Esophagus muscularis mucosa (tissue), 4 donors: ENCODE measurements at regions not wholly inside any gene's neighbourhood (a gene's known extent, or its start where the extent isn't known, plus 50 kb on each side); places are given as distances from the start of the nearest gene placed in this dataset.

Experiments used
- DNase-seq: peaks from one replicate; pipeline ENCODE4 v3.0.0-alpha.2; 2017; ENCODE audit errors: extremely low spot score
- H3K27ac ChIP-seq, 4 donors: fragments of 200-600 bp; sonication (generic); replicated peaks in 1 of 4; 1 replicate in 3 of 4; 2 replicates in 1 of 4; pipeline ENCODE4 v1.5.1; 2016 to 2019; ENCODE audit warnings: mild to moderate bottlenecking in 1 of 4
- H3K27me3 ChIP-seq, 4 donors: fragments of 200-600 bp; sonication (generic); one replicate each; pipeline versions ENCODE4 v1.5.1 to v1.6.0; 2016 to 2019
- H3K36me3 ChIP-seq, 4 donors: fragments of 200-600 bp; sonication (generic); one replicate each; pipeline ENCODE4 v1.5.1; 2016 to 2019
- H3K4me1 ChIP-seq, 4 donors: fragments of 200-600 bp; sonication (generic); one replicate each; pipeline ENCODE4 v1.5.1; 2016 to 2019
- H3K4me3 ChIP-seq, 4 donors: fragments of 200-600 bp; sonication (generic); 1 replicate in 2 of 4; 2 replicates in 2 of 4; pipeline ENCODE4 v1.5.1; 2016 to 2019; ENCODE audit warnings: mild to moderate bottlenecking in 4 of 4, moderate library complexity in 1 of 4
- H3K9me3 ChIP-seq, 4 donors: fragments of 200-600 bp; sonication (generic); 1 replicate in 3 of 4; 2 replicates in 1 of 4; pipeline ENCODE4 v1.5.1; 2016 to 2019
- CTCF ChIP-seq, 3 experiments: fragments of 200-600 bp in 2 of 3; fragments of 450-650 bp in 1 of 3; sonication (generic) in 2 of 3; IDR thresholded peaks; one replicate each; pipeline ENCODE4 v1.5.1; 2017 to 2019; ENCODE audit warnings: antibody characterized with exemption in 3 of 3, mild to moderate bottlenecking in 2 of 3, moderate library complexity in 1 of 3
- EP300 ChIP-seq: sonication (generic); formaldehyde crosslinking; IDR thresholded peaks from one replicate; pipeline ENCODE4 v1.6.1; 2017; ENCODE audit warnings: antibody characterized with exemption
- POLR2A ChIP-seq: fragments of 450-650 bp; IDR thresholded peaks from one replicate; pipeline ENCODE4 v1.6.1; 2017; ENCODE audit warnings: antibody characterized with exemption, moderate library complexity, mild to moderate bottlenecking, low read depth
- POLR2AphosphoS5 ChIP-seq, 2 donors: sonication (generic); formaldehyde crosslinking; IDR thresholded peaks; one replicate each; pipeline ENCODE4 v1.6.1; 2017; ENCODE audit warnings: antibody characterized with exemption in 2 of 2
- WGBS: methylation state at CpG from one replicate; pipeline ENCODE4 v1.1.5; 2018; 5-methylcytosine and 5-hydroxymethylcytosine counted together
- intact Hi-C: fragments of 100-400 bp; cut with DNase I; formaldehyde crosslinking; loops from one replicate; pipeline ENCODE4 v1.15.1; 2023

GRCh38 chr20:60780388-60781025, 471.6 kb upstream of the CDH4 start:
- H3K27ac ChIP-seq, result no peak overlapping the region
- H3K9me3 ChIP-seq, result peaks cover 0 to 7% (median 3%) of the 10 kb centered on the region in 4 donors
- intact Hi-C loops, result no loop called here
- no peaks in the 10 kb centered on the region for H3K27me3 ChIP-seq
- no peak overlapping the region for H3K4me3 ChIP-seq
- no peak for DNase-seq
- 74% methylated on average over 6 of the region's 6 CpGs for WGBS
- H3K36me3 ChIP-seq, result no peaks in the 10 kb centered on the region
- TF ChIP-seq CTCF (IDR thresholded peaks at IDR 0.05) (no peak), POLR2A (no peak), EP300 (no peak), POLR2AphosphoS5 (IDR thresholded peaks at IDR 0.05) (no peak)
- H3K4me1 ChIP-seq, result peaks cover 0 to 1% (median 0%) of the 10 kb centered on the region in 4 donors

- Histone ChIP-seq H3K4me1 (peaks cover 0 to 27% (median 23%) of the 10 kb centered on the region in 4 donors), H3K9me3 (peaks cover 0 to 7% (median 3%) of the 10 kb centered on the region in 4 donors), H3K36me3 (no peaks in the 10 kb centered on the region), H3K27ac (no peak overlapping the region), H3K27me3 (no peaks in the 10 kb centered on the region), H3K4me3 (no peak overlapping the region)
- intact Hi-C loops, result no loop called here
- WGBS, result 92% methylated on average over 7 of the region's 7 CpGs
- no peak for TF ChIP-seq POLR2AphosphoS5 (IDR thresholded peaks at IDR 0.05)
- no peak for TF ChIP-seq POLR2A
- TF ChIP-seq EP300, result no peak
- no peak for TF ChIP-seq CTCF (IDR thresholded peaks at IDR 0.05)
- DNase-seq, result no peak
Measured at GRCh38 chr20:60782959-60783625, 469.0 kb upstream of the CDH4 start.

GRCh38 chr20:60785301-60785700, 466.8 kb upstream of the CDH4 start:
- intact Hi-C loops, result no loop called here
- no peak for DNase-seq
- Histone ChIP-seq H3K36me3 (no peaks in the 10 kb centered on the region), H3K27me3 (no peaks in the 10 kb centered on the region), H3K9me3 (no peaks in the 10 kb centered on the region), H3K4me1 (peaks cover 0 to 32% (median 27%) of the 10 kb centered on the region in 4 donors), H3K4me3 (no peak overlapping the region), H3K27ac (no peak overlapping the region)
- TF ChIP-seq POLR2AphosphoS5 (IDR thresholded peaks at IDR 0.05), result no peak
- TF ChIP-seq EP300, result no peak
- TF ChIP-seq POLR2A, result no peak
- no peak for TF ChIP-seq CTCF (IDR thresholded peaks at IDR 0.05)
- 39% methylated on average over 1 of the region's 1 CpG for WGBS

GRCh38 chr20:60785785-60786184, 466.3 kb upstream of the CDH4 start:
- intact Hi-C loops, result no loop called here
- TF ChIP-seq CTCF (IDR thresholded peaks at IDR 0.05), result no peak
- no peak for TF ChIP-seq POLR2AphosphoS5 (IDR thresholded peaks at IDR 0.05)
- no peak for TF ChIP-seq POLR2A
- no peak for TF ChIP-seq EP300
- WGBS, result 32% methylated on average over 7 of the region's 7 CpGs

More at GRCh38 chr20:60785785-60786184, 466.3 kb upstream of the CDH4 start:
- Histone ChIP-seq H3K27ac (no peak overlapping the region), H3K36me3 (no peaks in the 10 kb centered on the region), H3K4me1 (peaks cover 0 to 32% (median 27%) of the 10 kb centered on the region in 4 donors), H3K9me3 (no peaks in the 10 kb centered on the region), H3K4me3 (no peak overlapping the region), H3K27me3 (no peaks in the 10 kb centered on the region)
- DNase-seq, result no peak
